ENCODE measurements at regions not wholly inside any gene's neighbourhood (a gene's known extent, or its start where the extent isn't known, plus 50 kb on each side); places are given as distances from the start of the nearest gene placed in this dataset.

DNA sequence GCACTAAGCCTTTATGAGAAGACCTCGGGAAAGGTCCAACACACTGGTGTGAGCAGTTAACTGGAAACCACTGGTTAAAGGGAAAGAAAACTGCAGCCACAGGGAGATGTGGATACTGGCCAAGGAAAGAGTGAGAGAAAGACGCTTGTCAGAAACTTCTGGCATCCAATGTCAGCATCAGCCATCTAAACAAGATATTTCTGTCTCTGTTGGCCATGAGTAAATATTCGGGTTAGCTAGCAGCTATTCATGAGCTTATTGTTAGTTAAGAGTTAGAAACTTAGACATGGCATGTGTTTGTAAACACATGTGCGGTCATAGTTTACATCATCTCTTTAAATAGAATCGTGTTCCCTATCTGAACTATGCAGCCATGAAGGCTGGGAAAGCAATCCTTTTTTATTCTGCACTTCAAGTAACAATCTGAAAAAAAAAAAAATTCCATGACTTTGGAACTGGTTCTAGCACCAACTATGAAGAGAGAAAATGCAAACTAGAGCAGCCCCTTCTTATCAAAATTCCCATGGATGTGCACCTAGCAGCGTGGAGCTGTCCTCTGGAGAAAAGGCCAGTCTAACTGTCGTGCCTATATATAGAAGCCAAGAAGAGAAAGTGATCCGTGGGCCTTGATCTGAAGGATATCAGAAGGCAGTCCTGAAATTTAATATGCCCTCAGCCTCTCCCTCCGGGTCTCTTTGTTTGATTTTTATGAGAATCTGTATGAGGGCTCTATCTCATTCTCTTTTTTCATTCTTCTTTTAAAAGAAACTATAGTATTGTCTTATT lies 84.0 kb upstream of the RFX8 start:
- intact Hi-C loops (cut with micrococcal nuclease; ENCODE audit: unreplicated experiment), result no loop called here
- TF ChIP-seq EZH2 (IDR thresholded peaks at IDR 0.05; ENCODE audit: borderline replicate concordance, low read depth, low read length, poor library complexity, severe bottlenecking), result no peak
- TF ChIP-seq, protein P1, sequence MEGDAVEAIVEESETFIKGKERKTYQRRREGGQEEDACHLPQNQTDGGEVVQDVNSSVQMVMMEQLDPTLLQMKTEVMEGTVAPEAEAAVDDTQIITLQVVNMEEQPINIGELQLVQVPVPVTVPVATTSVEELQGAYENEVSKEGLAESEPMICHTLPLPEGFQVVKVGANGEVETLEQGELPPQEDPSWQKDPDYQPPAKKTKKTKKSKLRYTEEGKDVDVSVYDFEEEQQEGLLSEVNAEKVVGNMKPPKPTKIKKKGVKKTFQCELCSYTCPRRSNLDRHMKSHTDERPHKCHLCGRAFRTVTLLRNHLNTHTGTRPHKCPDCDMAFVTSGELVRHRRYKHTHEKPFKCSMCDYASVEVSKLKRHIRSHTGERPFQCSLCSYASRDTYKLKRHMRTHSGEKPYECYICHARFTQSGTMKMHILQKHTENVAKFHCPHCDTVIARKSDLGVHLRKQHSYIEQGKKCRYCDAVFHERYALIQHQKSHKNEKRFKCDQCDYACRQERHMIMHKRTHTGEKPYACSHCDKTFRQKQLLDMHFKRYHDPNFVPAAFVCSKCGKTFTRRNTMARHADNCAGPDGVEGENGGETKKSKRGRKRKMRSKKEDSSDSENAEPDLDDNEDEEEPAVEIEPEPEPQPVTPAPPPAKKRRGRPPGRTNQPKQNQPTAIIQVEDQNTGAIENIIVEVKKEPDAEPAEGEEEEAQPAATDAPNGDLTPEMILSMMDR (conservative IDR thresholded peaks at IDR 0.05; ENCODE audit: low read depth, low read length), result no peak
- CTCF ChIA-PET, result no interaction called here
- Histone ChIP-seq H3K9me3 (ENCODE audit: low read depth, low read length, poor library complexity, severe bottlenecking) (no peaks in the 10 kb centered on the region), H3K4me3 (ENCODE audit: low read depth, low read length, poor library complexity, severe bottlenecking) (no peak overlapping the region), H3K4me1 (ENCODE audit: insufficient read depth, low read length, poor library complexity, severe bottlenecking) (no peaks in the 10 kb centered on the region), H3K36me3 (ENCODE audit: insufficient read depth, low read length, poor library complexity, severe bottlenecking) (no peaks in the 10 kb centered on the region), H3K27ac (ENCODE audit: low read depth, low read length, poor library complexity, severe bottlenecking) (no peak overlapping the region), H3K27me3 (replicated peaks; ENCODE audit: insufficient read depth, low read depth, low read length, poor library complexity) (no peaks in the 10 kb centered on the region)
- no TSS peak for BruUV-seq (replicated peaks)
- POLR2A ChIA-PET (ENCODE audit: low non-redundant PET), result no interaction called here
- no peak for DNase-seq (ENCODE audit: low spot score)

DNA sequence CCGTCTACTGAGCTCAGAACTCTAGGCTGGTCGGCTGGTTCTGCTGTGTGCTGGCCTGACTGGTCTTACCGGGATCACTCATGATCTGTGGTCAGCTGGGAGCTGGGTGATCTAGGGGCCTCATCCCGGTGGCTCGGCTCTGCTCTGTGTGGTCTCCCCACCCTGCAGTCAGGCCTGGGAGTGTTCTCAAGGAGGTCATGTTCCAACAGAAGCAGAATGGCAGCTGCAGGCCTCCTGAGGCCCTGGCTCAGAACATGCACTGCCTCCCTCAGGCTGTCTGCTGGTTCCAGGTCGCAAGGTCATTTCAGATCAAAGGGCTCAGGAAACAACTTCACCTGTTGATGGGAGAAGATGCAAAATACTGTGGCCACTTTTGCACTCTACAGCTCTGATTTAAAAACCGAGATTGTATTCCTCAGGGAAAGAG lies 81.1 kb upstream of the RFX8 start:
- Histone ChIP-seq H3K27me3 (replicated peaks; ENCODE audit: insufficient read depth, low read depth, low read length, poor library complexity) (no peaks in the 10 kb centered on the region), H3K9me3 (ENCODE audit: low read depth, low read length, poor library complexity, severe bottlenecking) (no peaks in the 10 kb centered on the region), H3K36me3 (ENCODE audit: insufficient read depth, low read length, poor library complexity, severe bottlenecking) (no peaks in the 10 kb centered on the region), H3K4me3 (ENCODE audit: low read depth, low read length, poor library complexity, severe bottlenecking) (no peak overlapping the region), H3K4me1 (ENCODE audit: insufficient read depth, low read length, poor library complexity, severe bottlenecking) (no peaks in the 10 kb centered on the region), H3K27ac (ENCODE audit: low read depth, low read length, poor library complexity, severe bottlenecking) (no peak overlapping the region)
- BruUV-seq (replicated peaks), result no TSS peak
- POLR2A ChIA-PET (ENCODE audit: low non-redundant PET), result no interaction called here
- DNase-seq (ENCODE audit: low spot score), result no peak
- CTCF ChIA-PET, result no interaction called here
- intact Hi-C loops (cut with micrococcal nuclease; ENCODE audit: unreplicated experiment), result no loop called here
- TF ChIP-seq EZH2 (IDR thresholded peaks at IDR 0.05; ENCODE audit: borderline replicate concordance, low read depth, low read length, poor library complexity, severe bottlenecking), result no peak
- TF ChIP-seq, protein P1 (conservative IDR thresholded peaks at IDR 0.05; ENCODE audit: low read depth, low read length), result no peak

DNA sequence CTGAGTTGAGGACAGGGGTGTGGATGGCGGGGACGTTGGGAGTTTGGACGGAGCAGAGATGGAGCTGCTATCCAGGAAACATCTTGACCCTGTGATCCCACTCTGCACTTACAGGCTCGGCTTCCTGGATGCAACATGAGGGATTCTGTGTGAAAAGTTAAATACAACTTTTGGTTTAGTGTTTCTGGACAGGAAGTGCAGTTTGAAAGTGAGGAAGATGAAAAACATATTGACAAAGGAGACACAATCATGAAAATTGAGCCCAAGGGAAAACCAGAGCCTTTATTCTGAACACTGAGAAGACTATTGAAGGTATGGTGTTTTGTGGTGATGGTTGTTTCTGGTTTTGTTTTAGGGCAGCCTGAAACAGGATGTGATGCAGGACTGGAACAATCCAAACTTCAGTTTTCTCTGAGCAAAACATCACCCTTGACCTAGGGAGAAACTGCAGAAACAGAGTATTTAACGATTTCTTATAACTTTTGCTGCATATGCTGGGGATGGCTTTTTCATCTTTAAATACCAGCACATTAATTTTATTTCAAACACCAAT lies 76.5 kb upstream of the RFX8 start:
- no peaks in the 10 kb centered on the region for H3K36me3 ChIP-seq (ENCODE audit: insufficient read depth, low read length, poor library complexity, severe bottlenecking)
- BruUV-seq (replicated peaks), result no TSS peak
- ChIA-PET CTCF (no interaction called here), POLR2A (ENCODE audit: low non-redundant PET) (no interaction called here)
- no peaks in the 10 kb centered on the region for H3K27me3 ChIP-seq (replicated peaks; ENCODE audit: insufficient read depth, low read depth, low read length, poor library complexity)
- no peak overlapping the region for H3K4me3 ChIP-seq (ENCODE audit: low read depth, low read length, poor library complexity, severe bottlenecking)
- H3K27ac ChIP-seq (ENCODE audit: low read depth, low read length, poor library complexity, severe bottlenecking), result no peak overlapping the region
- intact Hi-C loops (cut with micrococcal nuclease; ENCODE audit: unreplicated experiment), result no loop called here
- TF ChIP-seq EZH2 (IDR thresholded peaks at IDR 0.05; ENCODE audit: borderline replicate concordance, low read depth, low read length, poor library complexity, severe bottlenecking), result no peak
- TF ChIP-seq, protein P1 (conservative IDR thresholded peaks at IDR 0.05; ENCODE audit: low read depth, low read length), result no peak
- H3K4me1 ChIP-seq (ENCODE audit: insufficient read depth, low read length, poor library complexity, severe bottlenecking), result no peaks in the 10 kb centered on the region
- DNase-seq (ENCODE audit: low spot score), result no peak
- H3K9me3 ChIP-seq (ENCODE audit: low read depth, low read length, poor library complexity, severe bottlenecking), result no peaks in the 10 kb centered on the region
